GM21786 (cell line): ENCODE measurements at regions not wholly inside any gene's neighbourhood (a gene's known extent, or its start where the extent isn't known, plus 50 kb on each side); places are given as distances from the start of the nearest gene placed in this dataset.

Experiments used
- ATAC-seq: cut with Tn5 transposase; IDR thresholded peaks from one replicate; pipeline ENCODE4 v1.9.1; 2021; ENCODE audit not compliant: unreplicated experiment

- no peak for ATAC-seq
These were observed 596.7 kb downstream of the FAT4 start for GRCh38 chr4:125911481-125911880.

DNA sequence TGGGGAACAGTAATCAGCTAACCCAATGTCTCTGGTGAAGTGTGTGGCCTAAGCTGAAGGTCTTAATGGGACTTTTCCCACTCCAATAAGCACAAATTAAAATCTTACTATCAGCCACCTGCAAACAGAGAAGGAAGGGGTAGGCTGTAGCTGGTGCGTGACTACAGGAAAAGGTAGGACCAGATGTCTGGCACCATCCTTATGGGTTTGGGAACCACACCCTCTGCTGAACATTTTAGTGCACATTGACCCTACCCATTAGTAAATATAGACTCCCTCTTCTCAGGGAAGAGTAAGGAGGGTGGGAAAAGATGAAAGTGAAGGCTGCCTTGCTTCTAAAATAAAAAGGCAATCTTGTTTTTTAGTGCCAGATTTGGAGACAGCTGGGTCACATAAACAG lies 602.8 kb downstream of the FAT4 start:
- ATAC-seq, result no peak

GRCh38 chr4:125928652-125929051 lies 613.9 kb downstream of the FAT4 start:
- no peak for ATAC-seq

DNA sequence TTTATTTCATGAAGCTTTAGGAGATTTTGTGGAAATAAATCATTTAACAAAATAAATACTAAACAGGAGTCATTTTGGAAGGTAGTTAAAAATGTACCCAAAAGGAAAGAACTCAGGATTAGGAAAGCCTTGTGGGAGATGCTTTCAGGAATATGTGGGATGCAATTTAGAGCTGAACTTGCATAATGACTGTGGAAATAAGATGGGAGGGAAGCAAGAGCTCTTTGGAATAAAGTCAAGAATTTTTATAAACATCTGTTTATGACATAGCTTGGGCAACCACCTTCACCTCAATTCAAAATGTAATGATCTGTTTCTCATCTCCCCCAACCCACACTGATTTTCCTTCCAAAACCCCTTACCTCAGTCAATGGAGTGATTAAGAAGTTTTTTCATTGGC lies 623.8 kb downstream of the FAT4 start:
- ATAC-seq, result no peak

DNA sequence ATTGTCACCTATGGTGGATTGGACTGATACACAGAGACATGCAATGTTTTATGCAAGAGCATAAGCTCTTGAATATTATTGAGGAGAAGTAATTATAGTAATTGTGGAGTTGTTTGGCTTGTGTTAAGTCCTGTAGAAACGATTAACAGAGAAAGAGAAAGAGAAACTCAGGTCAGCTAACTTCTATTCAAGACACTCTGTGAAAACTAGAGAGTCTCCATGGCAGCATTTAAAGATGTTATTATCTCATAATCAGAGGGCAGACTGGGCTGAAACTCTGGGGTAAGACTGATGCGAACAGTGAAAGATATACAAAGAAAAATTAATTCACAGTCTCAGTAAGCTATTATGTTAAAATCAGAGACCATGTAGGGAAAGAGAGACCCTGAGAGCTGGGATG lies 625.7 kb downstream of the FAT4 start:
- no peak for ATAC-seq

GRCh38 chr4:125944966-125945365 lies 630.2 kb downstream of the FAT4 start:
- no peak for ATAC-seq

- ATAC-seq, result no peak
These were observed 633.3 kb downstream of the FAT4 start for GRCh38 chr4:125948021-125948420.

DNA sequence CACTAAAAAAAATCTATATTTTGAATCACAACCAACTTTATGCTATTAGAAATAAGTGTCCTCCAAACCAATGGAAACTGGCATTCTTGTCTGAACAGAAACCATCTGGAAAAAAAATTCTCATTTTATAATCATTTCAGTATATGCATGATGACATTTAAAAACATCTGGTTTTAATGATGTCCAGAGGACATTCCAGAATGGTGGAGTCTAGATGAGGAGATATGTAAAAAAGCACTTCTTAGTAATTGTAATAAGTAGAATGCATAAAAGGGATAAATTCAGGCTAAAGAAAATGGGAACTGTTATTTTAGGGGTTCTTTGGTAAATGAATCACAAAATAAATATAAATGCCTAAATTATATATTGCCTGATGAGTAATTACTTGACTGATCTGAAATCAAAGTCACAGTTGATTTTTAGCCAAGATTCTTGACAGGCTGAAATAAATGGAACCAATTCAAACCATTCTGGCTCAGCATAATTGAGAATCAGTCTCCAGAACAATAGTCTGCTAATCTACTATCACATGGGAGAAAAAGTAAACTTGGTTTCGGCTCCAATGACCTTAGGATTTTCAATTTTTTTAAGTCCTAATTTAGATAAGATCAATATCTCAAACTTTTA lies 636.6 kb downstream of the FAT4 start:
- ATAC-seq, result no peak

DNA sequence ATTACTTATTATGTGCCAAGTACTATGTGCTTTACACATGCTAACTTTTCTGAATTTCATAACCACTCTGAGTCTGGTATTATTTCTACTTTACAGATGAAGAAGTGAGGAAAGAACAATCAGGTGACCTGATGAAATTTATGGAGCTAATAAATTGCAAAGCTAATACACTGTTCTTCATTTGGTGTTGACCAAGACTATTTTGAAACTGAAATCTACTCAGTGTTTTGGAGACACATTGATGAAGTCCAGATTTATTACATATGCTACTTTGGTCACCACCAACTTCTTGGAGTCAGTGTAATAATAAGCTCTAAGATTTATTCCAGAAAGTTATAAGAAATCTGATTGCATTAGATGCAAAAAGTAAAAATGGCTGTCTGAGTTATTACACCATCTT lies 637.9 kb downstream of the FAT4 start:
- no peak for ATAC-seq

DNA sequence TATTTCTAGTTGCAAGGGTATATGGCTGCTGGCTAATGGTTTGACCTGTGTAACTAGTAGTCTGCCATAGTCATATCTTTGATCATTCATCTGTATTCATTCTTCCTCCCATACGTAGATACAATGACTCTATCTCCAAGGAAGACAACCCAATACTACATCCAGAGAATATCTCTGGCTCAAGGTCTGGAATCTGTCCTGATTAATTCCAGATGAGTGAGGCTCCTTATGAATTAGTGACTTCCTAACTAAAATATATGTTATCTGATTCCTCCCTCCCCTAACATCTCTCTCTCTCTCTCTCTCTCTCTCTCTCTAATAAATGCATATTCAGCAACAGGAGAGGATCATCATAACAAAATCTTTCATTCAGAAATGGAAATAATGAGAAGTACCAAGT lies 641.5 kb downstream of the FAT4 start:
- no peak for ATAC-seq

DNA sequence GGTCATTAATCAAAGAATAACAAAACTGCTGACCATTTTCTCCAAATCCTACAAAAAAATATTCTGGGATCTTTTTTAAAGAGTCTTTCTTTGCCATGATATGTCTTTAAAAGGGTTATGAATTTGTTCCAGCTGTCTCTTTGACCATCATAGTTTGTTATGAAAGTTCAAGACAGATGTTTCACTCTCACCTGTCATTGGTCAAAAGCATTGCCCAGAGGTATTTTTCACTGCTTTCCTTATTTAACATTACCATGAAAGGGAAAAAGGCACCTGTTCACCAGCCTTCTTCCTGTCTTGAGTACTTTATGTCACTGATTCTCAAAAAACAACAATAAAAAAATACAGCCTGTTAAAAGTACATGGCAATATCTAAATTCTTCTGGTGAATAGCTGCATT lies 643.8 kb downstream of the FAT4 start:
- ATAC-seq, result no peak

- no peak for ATAC-seq
These were observed 646.9 kb downstream of the FAT4 start for GRCh38 chr4:125961626-125962025.

- ATAC-seq, result no peak
These were observed 661.2 kb downstream of the FAT4 start for GRCh38 chr4:125975861-125976397.

GRCh38 chr4:125979950-125980349 lies 665.2 kb downstream of the FAT4 start:
- no peak for ATAC-seq

DNA sequence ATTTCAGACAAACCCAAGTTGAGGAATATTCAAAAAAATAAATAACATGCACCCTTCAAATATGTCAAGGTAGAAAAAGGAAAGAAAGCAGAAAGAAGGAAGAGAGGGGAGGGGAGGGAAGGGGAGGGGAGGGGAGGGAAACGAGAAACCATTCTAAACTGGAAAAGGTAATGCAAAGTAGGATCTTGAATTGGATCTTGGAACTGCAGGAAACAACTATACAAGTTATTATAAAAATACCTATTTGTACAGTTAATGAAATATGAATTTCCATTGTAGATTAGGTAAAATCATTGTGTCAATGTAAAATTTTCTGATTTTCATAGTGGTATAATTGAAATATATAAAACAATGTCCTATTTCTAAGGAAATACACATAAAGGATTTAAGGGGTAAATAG lies 668.4 kb downstream of the FAT4 start:
- no peak for ATAC-seq

DNA sequence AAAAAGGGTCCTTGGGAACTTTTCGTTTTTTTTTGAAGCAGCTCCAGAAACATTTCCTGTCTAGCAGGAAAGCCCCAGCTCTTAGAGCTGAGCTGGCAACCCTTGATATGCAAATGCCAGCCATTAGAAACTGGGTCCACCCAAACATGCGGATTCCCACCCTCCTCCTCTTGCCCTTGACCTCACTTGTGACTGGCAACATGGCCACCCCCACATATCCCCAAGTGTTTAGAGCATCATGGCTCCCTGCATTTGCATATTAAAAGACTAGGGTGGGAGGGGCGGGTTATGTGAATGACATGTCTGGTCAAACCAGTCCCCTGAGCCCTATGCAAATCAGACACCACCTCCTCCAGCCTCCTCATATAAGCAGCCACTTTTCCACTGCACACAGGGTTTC lies 671.1 kb downstream of the FAT4 start:
- peak; percentile 60 for ATAC-seq

DNA sequence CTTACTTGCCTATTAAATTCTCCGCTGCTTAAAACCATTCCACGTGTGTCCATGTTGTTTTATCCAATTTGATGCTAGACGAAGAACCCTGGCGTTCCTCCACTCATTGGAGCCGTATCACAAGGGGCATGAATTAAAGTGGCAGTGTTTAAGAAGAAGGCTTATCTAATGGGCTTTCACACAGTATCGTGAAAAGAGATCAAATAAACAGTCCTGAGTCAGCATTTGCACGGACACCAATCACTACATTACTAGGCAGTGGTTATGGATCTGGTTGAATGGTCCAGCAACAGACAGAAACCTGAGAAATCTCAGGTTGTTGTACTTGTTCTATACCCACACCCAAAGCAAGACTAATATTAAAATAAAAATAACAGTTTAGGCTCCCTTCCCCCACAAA lies 671.6 kb downstream of the FAT4 start:
- no peak for ATAC-seq

GRCh38 chr4:125988464-125988863 lies 673.7 kb downstream of the FAT4 start:
- ATAC-seq, result no peak

- ATAC-seq, result no peak
These were observed 676.6 kb downstream of the FAT4 start for GRCh38 chr4:125991398-125991797.

DNA sequence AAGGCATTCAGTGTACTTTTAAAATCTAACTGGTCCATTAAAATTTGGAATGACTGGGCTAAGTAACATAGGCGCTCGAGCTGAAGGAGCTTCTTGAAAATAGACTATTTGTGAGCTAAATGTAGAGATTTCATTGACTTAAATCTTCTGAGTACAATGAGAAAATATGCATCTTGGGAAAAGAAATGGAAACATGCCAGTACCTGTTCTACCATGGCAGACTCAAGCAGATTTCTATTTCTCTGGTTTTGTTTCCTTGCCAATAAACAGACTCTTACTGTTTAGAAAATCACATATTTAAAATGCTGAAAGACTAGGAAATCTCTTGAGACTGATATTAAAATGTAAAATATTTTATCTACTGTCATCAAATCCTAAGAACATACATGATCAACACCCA lies 678.1 kb downstream of the FAT4 start:
- no peak for ATAC-seq

DNA sequence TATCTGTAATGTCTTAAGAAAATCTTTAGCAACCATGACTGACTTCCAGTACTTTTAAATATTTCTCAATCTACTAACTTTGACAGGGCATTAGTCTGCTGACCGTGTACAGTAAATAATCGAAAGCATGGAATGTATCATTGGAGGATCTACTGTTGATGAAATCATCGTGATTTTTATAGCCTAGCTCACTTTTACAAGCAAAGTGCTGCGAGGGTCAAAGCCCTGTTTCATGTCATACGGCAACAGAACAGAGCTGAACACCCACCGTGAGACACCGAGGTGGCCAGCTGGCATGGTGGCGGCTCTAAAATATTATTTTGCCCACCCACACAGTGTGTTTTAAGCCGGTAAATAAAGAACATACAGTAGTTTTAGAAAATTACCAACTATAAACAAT lies 679.3 kb downstream of the FAT4 start:
- no peak for ATAC-seq

GRCh38 chr4:125994430-125994829 lies 679.7 kb downstream of the FAT4 start:
- no peak for ATAC-seq

- no peak for ATAC-seq
These were observed 690.2 kb downstream of the FAT4 start for GRCh38 chr4:126004941-126005340.
